SKM-1 treated with dmso at 0.1 percent for 144 hours (cell line): ENCODE measurements at regions not wholly inside any gene's neighbourhood (a gene's known extent, or its start where the extent isn't known, plus 50 kb on each side); places are given as distances from the start of the nearest gene placed in this dataset.
A peak's percentile ranks its signal among the peaks of the same experiment; 100 is the strongest.
"Not testable (repeated sequence)": the region's sequence is repeated elsewhere in the genome, so short reads cannot be mapped to it uniquely, and the experiment has no call there.

Experiments used
- DNase-seq: peaks from one replicate; lab custom pipeline; 2025; ENCODE audit not compliant: unreplicated experiment; lab: John Stamatoyannopoulos, UW

DNA sequence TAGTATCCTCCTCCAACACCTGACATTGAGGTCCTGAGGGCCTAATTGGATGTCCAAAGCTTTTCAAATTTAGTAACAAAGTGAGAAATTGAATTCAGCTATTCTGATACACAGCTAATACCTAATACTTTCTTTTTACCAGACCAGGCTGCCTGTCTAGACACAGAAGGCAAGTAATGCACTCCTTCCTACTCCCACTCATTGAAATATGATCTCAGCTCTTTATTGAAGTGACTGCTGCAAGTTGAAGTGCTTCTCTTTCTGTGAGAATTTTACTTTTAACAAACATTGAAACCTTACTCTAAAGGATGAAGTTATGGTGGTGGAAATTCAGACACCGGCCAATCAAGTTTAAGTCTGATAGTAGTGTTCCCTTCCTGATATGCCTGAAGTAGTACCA, 90.8 kb upstream of the OGFRL1 start:
- DNase-seq: no peak

DNA sequence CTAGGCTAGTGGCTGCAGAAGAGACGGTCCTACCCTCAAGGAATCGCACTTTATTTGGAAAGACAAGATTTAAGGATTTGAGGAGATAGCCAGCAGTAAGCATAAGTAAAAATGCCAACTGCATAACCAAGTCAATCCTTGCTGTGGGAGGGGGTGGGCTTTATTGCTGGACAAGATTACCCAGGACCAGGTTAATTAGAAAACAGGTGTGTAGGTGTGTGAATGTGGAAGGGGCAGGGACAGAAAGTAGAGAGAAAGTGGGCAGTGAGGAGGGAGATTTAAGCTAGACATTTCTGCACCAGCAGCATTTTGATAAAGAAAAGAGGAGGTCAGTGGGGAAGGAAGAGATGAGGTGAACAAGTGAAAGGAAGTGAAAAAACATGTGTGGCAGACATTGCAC, 89.7 kb upstream of the OGFRL1 start:
- no peak for DNase-seq

DNA sequence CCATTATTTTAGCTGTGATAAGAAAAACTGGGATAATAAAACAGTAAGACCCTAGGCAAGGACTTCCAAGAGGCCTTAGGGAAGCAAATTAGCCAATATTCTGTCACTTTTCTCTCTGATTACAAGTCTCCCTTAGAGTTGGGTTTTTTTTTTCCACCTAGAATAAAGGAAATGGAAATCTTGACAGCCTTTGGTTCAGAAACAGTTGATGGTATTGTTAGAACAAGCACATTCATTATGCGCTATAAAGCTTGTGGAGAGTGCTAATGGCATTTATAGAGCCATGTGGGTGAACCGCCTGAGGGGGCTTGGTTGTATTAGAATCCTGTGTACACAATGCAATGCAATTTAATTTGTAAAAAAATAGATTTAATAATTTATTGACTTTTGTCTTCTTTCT, 88.9 kb upstream of the OGFRL1 start:
- no peak for DNase-seq

DNA sequence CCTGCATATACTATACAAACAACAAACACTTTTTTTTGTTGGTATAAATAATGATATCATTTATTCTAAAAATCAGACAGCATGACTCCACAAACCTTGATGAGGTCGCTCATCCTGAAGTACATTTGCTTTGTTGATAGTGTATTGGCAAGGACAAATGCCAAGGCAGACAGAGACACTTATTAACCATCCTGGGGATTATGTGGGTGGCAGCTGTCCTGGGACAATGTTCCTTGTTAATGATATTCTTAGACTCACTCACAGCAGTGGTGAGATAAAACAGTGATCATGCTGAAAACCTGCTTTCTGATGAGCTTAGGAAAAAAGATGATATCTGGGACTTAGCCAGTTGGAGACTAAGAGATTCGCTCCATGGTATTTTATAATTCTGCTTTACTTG, 85.4 kb upstream of the OGFRL1 start:
- no peak for DNase-seq

DNA sequence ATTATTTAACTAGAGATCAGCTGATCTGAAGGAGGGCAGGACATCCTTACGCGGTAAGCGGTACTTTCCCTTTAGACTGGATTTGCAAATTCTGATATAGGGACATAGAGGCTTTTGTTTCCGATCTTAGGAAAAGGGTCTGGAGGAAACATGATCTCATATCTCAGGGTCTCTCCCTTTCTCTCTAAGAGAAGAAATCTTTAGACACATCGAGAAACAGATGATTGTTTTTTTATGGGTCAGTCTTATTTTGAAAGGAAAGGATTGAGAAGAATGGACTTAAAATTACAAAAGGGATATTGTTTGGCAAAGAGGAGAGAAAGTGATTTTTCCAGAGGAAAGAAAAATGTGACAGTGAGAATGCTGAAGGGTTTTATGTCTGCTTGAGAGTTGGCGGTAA, 83.9 kb upstream of the OGFRL1 start:
- DNase-seq: no peak

DNA sequence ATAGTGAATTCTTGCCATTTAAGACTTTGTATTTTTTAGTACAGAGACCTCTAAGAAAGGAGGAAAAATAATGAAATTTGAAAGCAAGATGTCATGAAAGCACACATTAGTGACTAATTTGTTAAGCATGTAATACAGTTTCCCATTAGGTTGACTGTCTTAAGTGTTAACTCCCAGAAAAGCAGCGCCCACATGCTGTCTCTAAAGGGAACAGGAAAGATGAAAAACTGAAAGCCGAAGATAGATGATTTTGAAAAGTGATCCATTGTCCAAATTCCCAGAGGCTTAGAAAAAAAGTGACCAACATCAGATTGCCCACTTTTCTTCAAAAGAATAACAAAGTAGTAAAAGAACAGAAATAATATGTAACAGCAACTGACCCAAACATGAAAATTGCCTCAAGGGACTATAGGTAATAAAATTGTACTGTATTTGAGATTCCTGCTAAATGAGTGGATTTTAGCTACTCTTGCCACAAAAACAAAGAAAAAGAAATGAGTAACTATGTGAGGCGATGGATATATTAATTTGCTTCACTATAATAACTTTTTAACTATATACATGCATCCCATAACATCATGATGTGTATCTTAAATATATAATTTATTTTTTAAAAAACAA, 83.2 kb upstream of the OGFRL1 start:
- no peak for DNase-seq

DNA sequence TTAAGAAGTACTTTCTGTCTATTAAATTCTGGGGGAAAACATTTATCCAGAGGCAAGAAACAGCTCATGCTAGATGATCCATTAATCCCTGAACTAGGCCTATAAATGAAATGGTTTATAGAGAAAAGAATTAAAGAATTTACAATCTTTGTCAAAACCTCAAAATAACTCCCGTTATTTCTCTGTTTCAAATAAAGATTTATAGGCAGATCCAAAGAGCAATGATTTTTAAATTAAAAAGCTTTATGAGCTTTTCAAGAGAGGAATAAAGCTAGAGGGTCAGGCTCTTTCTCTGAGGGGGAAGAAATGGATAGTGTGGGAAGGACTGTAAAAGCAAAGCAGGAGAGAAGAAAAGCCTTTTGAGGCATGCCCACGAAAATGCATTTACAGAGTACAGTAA, 82.5 kb upstream of the OGFRL1 start:
- no peak for DNase-seq

DNA sequence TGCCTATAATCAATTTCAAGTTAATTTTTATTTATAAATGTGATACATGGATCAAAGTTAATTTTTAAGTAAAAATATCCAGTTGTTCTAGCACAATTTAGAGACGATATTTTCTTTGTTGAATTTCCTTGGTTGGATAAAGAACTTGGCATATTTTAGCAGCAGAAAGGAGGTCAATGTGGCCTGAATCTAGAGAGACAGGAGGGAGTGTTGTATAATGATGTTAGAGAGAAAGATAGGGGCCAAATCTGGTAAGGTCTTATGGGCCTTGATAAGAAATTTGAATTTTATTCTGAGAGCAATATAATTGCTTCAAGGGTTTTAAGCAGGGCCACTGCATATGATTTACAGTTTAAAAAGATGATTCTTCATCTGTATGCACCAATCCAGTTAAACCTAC, 79.4 kb upstream of the OGFRL1 start:
- no peak for DNase-seq

DNA sequence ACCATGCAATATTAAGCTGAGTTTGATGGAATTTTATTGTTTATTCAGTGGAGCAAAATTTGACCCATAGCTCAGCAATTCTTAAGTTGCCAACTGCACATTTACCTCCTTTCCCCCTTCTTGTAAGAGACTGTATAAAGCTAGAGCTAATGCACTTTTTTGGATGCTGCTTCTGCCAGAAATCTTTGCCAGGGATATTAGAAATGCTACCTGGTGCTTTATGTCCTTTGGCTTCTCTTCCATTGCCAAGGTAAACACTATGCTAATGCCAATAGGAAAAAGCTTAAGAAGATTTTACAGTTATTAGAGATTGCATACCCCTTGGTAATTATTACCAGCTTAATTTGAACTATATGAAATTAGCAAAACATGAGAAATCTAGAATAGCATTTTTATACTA, 79.0 kb upstream of the OGFRL1 start:
- DNase-seq: no peak

DNA sequence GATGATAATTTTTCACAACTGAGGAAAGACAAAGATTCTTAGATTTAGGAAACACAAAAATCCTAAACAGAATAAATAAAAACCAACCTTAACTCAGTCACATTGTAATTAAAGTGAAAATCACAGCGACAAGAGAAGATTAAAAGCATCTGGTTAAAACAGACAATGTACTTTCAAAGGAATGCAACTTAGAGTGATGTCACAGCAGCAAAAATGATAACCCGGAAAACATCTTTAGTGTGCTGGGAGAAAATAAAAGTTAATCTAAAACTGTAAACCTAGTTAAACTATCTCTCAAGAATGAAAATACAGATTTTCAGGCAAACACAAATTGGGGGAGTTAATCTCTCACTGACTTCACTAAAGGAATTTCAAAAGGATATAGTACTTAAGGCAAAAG, 76.8 kb upstream of the OGFRL1 start:
- DNase-seq: no peak

DNA sequence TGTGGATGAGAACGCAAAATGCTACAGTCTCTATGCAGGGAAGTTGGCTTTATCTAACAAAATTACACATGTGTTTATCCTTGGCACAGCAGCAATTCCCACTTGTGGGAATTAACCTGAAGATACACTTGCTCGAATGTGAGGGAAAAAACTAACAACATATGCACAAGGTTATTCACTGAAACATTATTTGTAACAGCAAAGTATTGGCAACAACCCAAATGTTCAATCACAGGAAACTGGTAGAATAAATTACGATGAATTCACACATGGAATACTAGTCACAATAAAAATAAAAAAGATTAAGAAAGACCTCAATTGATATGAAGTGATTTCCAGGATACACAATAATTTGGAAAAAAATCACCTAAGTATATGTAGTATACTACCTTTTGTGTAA, 68.1 kb upstream of the OGFRL1 start:
- no peak for DNase-seq

DNA sequence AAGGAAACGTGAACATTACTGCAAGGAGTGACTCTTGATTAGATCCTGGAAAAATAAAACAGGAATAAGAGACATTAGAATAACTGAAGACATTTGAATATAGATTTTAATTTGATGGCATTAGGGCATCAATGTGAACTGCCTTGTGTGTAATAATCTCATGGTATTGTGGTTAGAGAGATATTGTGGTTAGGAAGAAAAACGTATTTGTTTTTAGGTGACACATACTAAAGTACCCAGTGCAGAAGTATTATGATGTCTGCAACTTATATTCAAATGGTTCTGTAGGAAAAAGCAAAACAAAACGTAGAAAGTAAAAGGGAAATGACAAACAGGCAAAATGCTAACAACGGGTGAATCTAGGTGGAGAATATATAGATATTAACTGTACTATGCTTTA, 65.9 kb upstream of the OGFRL1 start:
- DNase-seq: no peak

DNA sequence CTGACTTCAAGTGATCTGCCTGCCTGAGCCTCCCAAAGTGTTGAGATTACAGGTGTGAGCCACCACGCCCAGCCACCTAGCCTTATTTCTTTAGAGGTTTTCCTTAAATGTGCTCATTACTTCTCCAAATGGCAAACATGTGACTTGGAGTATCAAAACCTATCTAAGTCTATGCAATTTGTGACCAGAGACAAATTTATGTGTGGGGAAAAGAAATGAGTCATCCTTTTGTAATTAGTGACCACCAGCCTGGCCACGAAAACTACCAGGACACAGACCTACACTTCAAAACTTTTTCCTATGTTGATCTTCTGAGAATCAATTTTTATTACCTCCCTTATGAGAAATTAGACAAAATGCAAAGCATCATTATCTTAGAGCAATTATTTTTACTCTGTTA, 64.6 kb upstream of the OGFRL1 start:
- no peak for DNase-seq

DNA sequence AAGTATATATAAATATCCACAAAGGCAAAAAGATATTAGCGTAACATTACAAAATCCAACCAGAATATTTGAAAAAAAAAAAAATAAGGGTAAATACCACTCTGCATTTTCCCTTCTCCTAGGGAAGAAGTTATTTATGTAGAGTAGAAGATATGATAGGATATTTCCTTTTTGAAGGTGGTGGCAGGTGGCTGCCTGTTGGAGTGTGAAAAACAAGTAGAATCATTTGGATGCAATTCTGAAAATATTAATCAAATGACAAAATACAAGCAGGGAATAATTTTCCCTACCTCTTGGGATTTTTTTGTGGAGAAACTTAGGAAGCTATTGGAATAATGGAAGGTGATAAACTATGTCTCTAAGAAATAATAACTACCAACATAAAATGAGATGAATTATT, 62.5 kb upstream of the OGFRL1 start:
- DNase-seq: no peak

DNA sequence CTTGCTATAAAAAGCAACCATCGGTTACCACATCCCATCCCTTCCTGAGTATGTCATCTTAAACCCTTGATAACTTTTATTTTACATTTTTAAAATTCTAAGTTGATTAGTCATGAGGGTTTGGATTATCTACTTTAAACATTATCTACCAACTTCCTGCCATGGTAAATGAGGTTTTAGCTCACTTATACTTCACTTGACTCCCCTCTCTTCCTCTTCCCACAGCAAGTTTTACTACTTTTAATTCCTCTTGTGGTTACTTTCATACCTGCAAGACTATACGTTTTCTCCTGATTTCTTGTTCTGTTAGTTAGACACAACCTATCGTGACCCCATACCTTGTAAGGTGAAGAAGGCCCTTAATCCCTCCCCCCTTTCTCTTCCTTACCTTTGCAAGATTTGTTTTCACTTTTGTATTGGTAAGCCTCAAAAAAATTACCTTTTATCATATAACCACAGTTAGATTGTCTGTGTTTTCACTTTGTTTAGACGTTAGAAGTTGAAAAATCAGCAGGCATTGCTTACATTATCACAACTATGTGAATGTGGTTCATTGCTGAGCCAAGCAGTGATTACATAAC, 60.1 kb upstream of the OGFRL1 start:
- DNase-seq: peak; percentile 29

DNA sequence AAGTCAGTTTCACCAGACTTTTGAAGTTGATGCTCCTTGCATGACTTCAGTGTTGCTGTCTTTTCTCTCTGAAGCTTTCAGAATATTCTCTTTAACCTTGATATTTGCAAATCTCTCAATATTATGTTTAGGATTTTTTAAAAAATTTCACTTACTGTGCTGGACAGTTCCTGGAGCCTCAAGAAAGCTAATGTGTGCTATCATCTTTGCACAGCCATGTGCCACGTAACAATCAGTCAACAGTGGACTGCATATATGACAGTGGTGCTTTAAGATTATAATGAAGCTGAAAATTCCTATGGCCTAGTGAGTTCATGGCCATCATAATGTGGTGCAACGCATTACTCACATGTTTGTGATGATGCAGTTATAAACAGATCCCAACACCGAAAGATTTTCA, 59.1 kb upstream of the OGFRL1 start:
- DNase-seq: no peak

DNA sequence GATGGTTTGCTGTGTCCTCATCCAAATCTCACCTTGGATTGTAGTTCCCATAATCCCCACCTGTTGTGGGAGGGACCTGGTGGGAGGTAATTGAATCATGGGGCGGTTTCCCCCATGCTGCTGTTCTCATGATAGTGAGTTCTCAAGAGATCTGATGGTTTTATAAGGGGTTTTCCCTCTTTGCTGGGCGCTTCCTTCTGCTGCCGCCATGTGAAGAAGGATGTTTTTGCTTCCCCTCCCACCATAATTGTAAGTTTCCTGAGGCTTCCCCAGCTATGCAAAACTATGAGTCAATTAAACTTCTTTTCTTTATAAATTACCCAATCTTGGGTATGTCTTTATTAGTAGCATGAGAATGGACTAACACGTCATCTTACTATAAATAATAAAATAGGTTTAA, 55.7 kb upstream of the OGFRL1 start:
- DNase-seq: not testable (repeated sequence)

DNA sequence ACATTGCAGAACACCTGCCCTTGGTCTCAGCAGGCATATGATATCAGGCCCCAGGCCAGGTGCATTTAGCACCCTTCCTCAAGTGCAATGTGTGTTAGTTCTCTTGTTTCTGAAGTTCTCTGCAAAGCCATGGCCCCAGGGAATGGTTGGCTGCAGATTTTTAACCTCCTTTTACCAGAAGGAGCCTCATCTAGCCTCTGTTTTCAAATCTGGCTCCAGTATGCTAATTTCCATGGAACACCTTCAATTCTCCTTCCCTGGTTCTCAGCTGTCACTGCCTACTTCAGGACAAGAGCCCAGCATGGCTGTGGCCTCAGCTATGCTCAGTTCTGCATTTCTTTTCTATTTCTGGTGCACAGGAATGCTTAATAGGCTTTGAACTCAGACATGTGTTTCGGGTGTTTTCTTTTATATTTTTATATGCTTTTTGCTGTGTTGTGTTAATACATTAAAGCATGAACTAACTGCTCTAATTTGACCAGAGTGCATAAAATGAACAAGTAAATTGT, 51.6 kb upstream of the OGFRL1 start:
- DNase-seq: no peak

DNA sequence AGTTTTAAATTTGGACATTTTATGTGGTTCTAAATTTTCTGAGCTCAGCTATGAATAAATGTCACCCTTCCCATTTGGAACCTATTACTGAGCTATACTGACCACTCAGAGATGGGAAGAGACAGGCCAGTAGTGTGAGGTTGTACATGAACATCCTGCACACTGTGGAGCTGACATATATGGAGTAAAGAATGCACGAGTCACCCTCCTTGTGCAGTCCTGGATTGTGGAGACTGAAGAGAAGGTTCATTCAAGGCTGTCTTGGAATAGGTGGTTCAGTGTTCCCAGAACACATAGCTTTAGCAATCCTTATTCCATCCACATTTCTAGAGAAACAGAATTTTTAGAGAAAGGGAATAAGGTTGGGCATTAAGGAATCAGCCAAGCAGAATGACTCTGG, 50.3 kb upstream of the OGFRL1 start:
- DNase-seq: no peak
